CD14-positive monocyte (primary cell): ENCODE measurements at regions not wholly inside any gene's neighbourhood (a gene's known extent, or its start where the extent isn't known, plus 50 kb on each side); places are given as distances from the start of the nearest gene placed in this dataset.

Experiments
- DNase-seq, 3 donors: peaks; one replicate each; pipeline ENCODE4 v3.0.0-alpha.2; 2011 to 2022
- H2AFZ ChIP-seq: 2 replicates; pipeline ENCODE4 v1.6.0; 2012; ENCODE audit warnings: mild to moderate bottlenecking, low read depth, low read length, inconsistent platforms; ENCODE audit not compliant: insufficient read depth, poor library complexity, severe bottlenecking
- H3K27ac ChIP-seq, 2 donors: 1 replicate in 1 of 2; 2 replicates in 1 of 2; pipeline ENCODE4 v1.5.1; 2012 to 2013; ENCODE audit warnings: low read length in 2 of 2, control low read depth in 1 of 2, inconsistent platforms in 1 of 2, low read depth in 1 of 2, mild to moderate bottlenecking in 1 of 2
- H3K27me3 ChIP-seq, 2 donors: one replicate each; pipeline versions ENCODE4 v1.6.0 to v1.6.1; 2011 to 2013; ENCODE audit warnings: low read length in 2 of 2; ENCODE audit not compliant: control insufficient read depth in 2 of 2, insufficient read depth in 2 of 2
- H3K36me3 ChIP-seq, 2 donors: replicated peaks in 1 of 2; 1 replicate in 1 of 2; 2 replicates in 1 of 2; pipeline versions ENCODE4 v1.5.1 to v1.6.1; 2012 to 2013; ENCODE audit warnings: low read length in 2 of 2, control low read depth in 1 of 2, inconsistent platforms in 1 of 2, mild to moderate bottlenecking in 1 of 2; ENCODE audit not compliant: insufficient read depth in 2 of 2, control insufficient read depth in 1 of 2
- H3K4me1 ChIP-seq, 2 donors: 1 replicate in 1 of 2; 2 replicates in 1 of 2; pipeline versions ENCODE4 v1.5.1 to v1.6.1; 2012 to 2013; ENCODE audit warnings: low read length in 2 of 2, control low read depth in 1 of 2, inconsistent platforms in 1 of 2, mild to moderate bottlenecking in 1 of 2, moderate library complexity in 1 of 2; ENCODE audit not compliant: insufficient read depth in 2 of 2, control insufficient read depth in 1 of 2
- H3K4me2 ChIP-seq: replicated peaks from 2 replicates; pipeline ENCODE3; 2012; ENCODE audit warnings: low read length, moderate library complexity, mild to moderate bottlenecking; ENCODE audit not compliant: poor library complexity, severe bottlenecking; ENCODE audit errors: extremely low read depth
- H3K4me3 ChIP-seq, 3 experiments: fragments of 200-600 bp in 1 of 3; sonication (generic) in 1 of 3; replicated peaks in 1 of 3; 1 replicate in 2 of 3; 2 replicates in 1 of 3; pipeline ENCODE4 v1.5.1; 2011 to 2013; ENCODE audit warnings: low read length in 3 of 3, mild to moderate bottlenecking in 3 of 3, control low read depth in 2 of 3, low read depth in 2 of 3, inconsistent platforms in 1 of 3, moderate library complexity in 1 of 3
- H3K79me2 ChIP-seq: 2 replicates; pipeline ENCODE4 v1.6.0; 2012; ENCODE audit warnings: mild to moderate bottlenecking, control low read depth, inconsistent platforms, low read length, moderate library complexity; ENCODE audit not compliant: insufficient read depth
- H3K9ac ChIP-seq: 2 replicates; pipeline ENCODE4 v1.6.0; 2017; ENCODE audit warnings: low read length, mild to moderate bottlenecking; ENCODE audit not compliant: insufficient read depth, poor library complexity, severe bottlenecking
- H3K9me3 ChIP-seq, 2 donors: replicated peaks in 1 of 2; 1 replicate in 1 of 2; 2 replicates in 1 of 2; pipeline versions ENCODE4 v1.5.1 to v1.6.1; 2012 to 2013; ENCODE audit warnings: low read length in 2 of 2, control low read depth in 1 of 2; ENCODE audit not compliant: control insufficient read depth in 1 of 2, insufficient read depth in 1 of 2
- H4K20me1 ChIP-seq: 2 replicates; pipeline ENCODE4 v1.6.0; 2012; ENCODE audit warnings: mild to moderate bottlenecking, low read length, control low read depth, moderate library complexity; ENCODE audit not compliant: insufficient read depth
- H3K27ac Mint-ChIP-seq, 7 donors: one replicate each; pipeline ENCODE4 v1.8.0; 2020; ENCODE audit warnings: mild to moderate bottlenecking in 7 of 7, mixed read lengths in 7 of 7, moderate library complexity in 6 of 7, inconsistent platforms in 2 of 7
- H3K27me3 Mint-ChIP-seq, 3 donors: one replicate each; pipeline ENCODE4 v1.8.0; 2021 to 2022; ENCODE audit warnings: low read depth in 3 of 3, mild to moderate bottlenecking in 3 of 3, mixed read lengths in 3 of 3, moderate library complexity in 3 of 3, inconsistent platforms in 1 of 3
- H3K36me3 Mint-ChIP-seq, 2 donors: one replicate each; pipeline ENCODE4 v1.8.0; 2020; ENCODE audit warnings: mixed read lengths in 2 of 2, inconsistent platforms in 1 of 2, mild to moderate bottlenecking in 1 of 2
- H3K4me1 Mint-ChIP-seq: one replicate; pipeline ENCODE4 v1.8.0; 2020; ENCODE audit warnings: mild to moderate bottlenecking, mixed read lengths
- H3K4me3 Mint-ChIP-seq, 2 donors: one replicate each; pipeline ENCODE4 v1.8.0; 2020; ENCODE audit warnings: mild to moderate bottlenecking in 2 of 2, mixed read lengths in 2 of 2, moderate library complexity in 1 of 2
- H3K9me3 Mint-ChIP-seq, 7 donors: one replicate each; pipeline ENCODE4 v1.8.0; 2020 to 2022; ENCODE audit warnings: mixed read lengths in 7 of 7, mild to moderate bottlenecking in 6 of 7, moderate library complexity in 6 of 7, inconsistent platforms in 2 of 7
- WGBS: methylation state at CpG from one replicate; pipeline ENCODE4 v1.1.5; 2013; ENCODE audit warnings: missing lambda C conversion rate; ENCODE audit not compliant: insufficient coverage; 5-methylcytosine and 5-hydroxymethylcytosine counted together
- intact Hi-C, 2 donors: fragments of 100-400 bp; cut with micrococcal nuclease; formaldehyde crosslinking; loops; one replicate each; pipeline versions ENCODE4 v1.15.0 to v1.15.1; 2023
- TF ChIP-seq, protein P1 (sequence below): fragments of 200-600 bp; IDR thresholded peaks from one replicate; pipeline ENCODE4 v1.8.0; 2022; ENCODE audit warnings: antibody characterized with exemption, mild to moderate bottlenecking

DNA sequence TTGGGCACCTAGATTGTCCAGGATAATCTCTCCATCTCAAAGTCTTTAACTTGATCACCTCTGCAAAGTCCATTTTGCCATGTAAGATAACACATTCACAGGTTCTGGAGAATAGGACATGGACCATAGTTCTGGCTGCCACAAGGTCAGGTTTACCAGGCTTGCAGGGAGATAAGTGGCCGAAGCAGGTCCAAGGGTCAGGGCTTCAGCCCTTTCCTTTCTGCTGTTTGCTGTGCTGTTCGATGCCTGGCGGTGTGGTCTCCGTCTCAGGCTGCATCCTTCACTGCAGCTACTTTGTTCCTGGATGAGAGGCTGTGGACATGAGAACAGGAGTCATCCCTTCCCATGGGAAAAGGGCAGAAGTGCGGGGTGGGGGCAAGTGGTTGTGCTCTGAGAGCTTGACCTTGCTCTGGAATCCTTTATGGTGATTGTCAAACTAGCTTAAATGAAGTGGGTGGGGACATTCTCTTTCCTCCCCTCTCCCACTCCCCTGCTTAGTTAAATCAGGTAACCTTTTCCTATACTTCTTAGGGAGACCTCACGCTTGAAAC, 320.2 kb upstream of the C2CD4B start:
- intact Hi-C loops: no loop called here
- Histone ChIP-seq H3K4me3 (no peak overlapping the region), H3K27ac (no peak overlapping the region), H3K36me3 (no peaks in the 10 kb centered on the region), H3K4me1 (no peaks in the 10 kb centered on the region), H4K20me1 (no peaks in the 10 kb centered on the region), H3K27me3 (no peaks in the 10 kb centered on the region), H3K4me2 (no peak overlapping the region), H2AFZ (no peak overlapping the region), H3K9ac (no peak overlapping the region), H3K9me3 (no peaks in the 10 kb centered on the region), H3K79me2 (no peaks in the 10 kb centered on the region)
- no peak for DNase-seq
- Mint-ChIP-seq H3K9me3 (peaks cover 0 to 2% (median 0%) of the 10 kb centered on the region in 7 donors), H3K27me3 (peaks cover 0 to 4% (median 4%) of the 10 kb centered on the region in 3 donors), H3K36me3 (no peaks in the 10 kb centered on the region), H3K4me1 (no peaks in the 10 kb centered on the region), H3K4me3 (no peak overlapping the region), H3K27ac (no peak overlapping the region)
- 100% methylated on average over 5 of the region's 6 CpGs for WGBS
- TF ChIP-seq, protein P1, sequence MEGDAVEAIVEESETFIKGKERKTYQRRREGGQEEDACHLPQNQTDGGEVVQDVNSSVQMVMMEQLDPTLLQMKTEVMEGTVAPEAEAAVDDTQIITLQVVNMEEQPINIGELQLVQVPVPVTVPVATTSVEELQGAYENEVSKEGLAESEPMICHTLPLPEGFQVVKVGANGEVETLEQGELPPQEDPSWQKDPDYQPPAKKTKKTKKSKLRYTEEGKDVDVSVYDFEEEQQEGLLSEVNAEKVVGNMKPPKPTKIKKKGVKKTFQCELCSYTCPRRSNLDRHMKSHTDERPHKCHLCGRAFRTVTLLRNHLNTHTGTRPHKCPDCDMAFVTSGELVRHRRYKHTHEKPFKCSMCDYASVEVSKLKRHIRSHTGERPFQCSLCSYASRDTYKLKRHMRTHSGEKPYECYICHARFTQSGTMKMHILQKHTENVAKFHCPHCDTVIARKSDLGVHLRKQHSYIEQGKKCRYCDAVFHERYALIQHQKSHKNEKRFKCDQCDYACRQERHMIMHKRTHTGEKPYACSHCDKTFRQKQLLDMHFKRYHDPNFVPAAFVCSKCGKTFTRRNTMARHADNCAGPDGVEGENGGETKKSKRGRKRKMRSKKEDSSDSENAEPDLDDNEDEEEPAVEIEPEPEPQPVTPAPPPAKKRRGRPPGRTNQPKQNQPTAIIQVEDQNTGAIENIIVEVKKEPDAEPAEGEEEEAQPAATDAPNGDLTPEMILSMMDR: no peak

DNA sequence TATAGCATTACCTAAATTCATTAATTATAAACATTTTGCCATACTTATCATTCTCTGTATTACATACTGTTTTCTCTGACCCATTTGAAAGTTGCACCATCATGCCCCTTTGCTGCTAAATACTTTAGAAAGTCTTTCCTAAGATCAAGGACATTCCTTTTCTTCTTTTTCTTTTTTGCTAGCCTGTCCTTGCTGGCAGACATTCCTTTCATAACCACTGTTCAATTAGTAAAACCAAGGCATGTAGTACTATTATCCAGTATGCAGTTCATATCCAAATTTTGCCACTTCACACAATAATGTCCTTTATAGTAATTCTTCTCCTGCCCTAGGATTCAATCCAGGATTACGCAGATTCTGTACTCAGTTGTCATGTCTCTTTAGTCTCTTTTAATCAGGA, 321.0 kb upstream of the C2CD4B start:
- no peak overlapping the region for H3K4me3 Mint-ChIP-seq
- no peaks in the 10 kb centered on the region for H3K4me1 Mint-ChIP-seq
- Histone ChIP-seq H3K27me3 (no peaks in the 10 kb centered on the region), H3K4me2 (no peak overlapping the region), H3K4me3 (no peak overlapping the region), H3K4me1 (no peaks in the 10 kb centered on the region), H3K9me3 (no peaks in the 10 kb centered on the region), H2AFZ (no peak overlapping the region), H3K79me2 (no peaks in the 10 kb centered on the region), H3K36me3 (no peaks in the 10 kb centered on the region), H3K27ac (no peak overlapping the region), H4K20me1 (no peaks in the 10 kb centered on the region), H3K9ac (no peak overlapping the region)
- no peaks in the 10 kb centered on the region for H3K36me3 Mint-ChIP-seq
- H3K27me3 Mint-ChIP-seq: peaks cover 0 to 4% (median 4%) of the 10 kb centered on the region in 3 donors
- no CpG with 5 or more reads among the region's 1 CpG for WGBS
- TF ChIP-seq, protein P1: no peak
- peaks cover 0 to 2% (median 0%) of the 10 kb centered on the region in 7 donors for H3K9me3 Mint-ChIP-seq
- DNase-seq: no peak
- no peak overlapping the region for H3K27ac Mint-ChIP-seq
- intact Hi-C loops: no loop called here
